ENCODE measurements at regions not wholly inside any gene's neighbourhood (a gene's known extent, or its start where the extent isn't known, plus 50 kb on each side); places are given as distances from the start of the nearest gene placed in this dataset.
A peak's percentile ranks its signal among the peaks of the same experiment; 100 is the strongest.
"Not testable (repeated sequence)": the region's sequence is repeated elsewhere in the genome, so short reads cannot be mapped to it uniquely, and the experiment has no call there.

DNA sequence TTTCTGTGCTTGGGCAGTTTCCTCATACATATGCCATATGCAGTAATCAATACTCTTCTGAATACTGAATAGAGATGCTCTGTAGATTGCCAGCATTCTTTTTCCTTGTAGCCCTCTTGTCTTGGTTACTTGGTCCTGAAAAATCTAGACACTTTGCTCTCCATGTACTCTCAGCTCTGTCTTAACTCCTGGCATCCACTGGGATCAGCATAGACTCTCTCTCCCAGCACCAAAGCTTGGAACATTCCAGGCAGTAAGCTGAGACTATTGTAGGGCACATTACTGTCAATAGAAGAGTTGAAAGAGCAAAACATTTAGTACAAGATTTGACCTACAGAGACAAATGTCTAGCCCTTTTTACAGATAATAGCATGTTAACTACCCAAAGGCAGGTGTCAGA is 1100.3 kb downstream of the TBL1XR1 start:
- no peak overlapping the region for H3K4me3 ChIP-seq (ENCODE audit: control insufficient read depth, low read depth, low read length)
- no peak for DNase-seq (ENCODE audit: low read depth)
- TF ChIP-seq, protein P1, sequence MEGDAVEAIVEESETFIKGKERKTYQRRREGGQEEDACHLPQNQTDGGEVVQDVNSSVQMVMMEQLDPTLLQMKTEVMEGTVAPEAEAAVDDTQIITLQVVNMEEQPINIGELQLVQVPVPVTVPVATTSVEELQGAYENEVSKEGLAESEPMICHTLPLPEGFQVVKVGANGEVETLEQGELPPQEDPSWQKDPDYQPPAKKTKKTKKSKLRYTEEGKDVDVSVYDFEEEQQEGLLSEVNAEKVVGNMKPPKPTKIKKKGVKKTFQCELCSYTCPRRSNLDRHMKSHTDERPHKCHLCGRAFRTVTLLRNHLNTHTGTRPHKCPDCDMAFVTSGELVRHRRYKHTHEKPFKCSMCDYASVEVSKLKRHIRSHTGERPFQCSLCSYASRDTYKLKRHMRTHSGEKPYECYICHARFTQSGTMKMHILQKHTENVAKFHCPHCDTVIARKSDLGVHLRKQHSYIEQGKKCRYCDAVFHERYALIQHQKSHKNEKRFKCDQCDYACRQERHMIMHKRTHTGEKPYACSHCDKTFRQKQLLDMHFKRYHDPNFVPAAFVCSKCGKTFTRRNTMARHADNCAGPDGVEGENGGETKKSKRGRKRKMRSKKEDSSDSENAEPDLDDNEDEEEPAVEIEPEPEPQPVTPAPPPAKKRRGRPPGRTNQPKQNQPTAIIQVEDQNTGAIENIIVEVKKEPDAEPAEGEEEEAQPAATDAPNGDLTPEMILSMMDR (IDR thresholded peaks at IDR 0.05; ENCODE audit: control insufficient read depth, insufficient read depth, low read depth, low read length, missing control alignments) = no peak

DNA sequence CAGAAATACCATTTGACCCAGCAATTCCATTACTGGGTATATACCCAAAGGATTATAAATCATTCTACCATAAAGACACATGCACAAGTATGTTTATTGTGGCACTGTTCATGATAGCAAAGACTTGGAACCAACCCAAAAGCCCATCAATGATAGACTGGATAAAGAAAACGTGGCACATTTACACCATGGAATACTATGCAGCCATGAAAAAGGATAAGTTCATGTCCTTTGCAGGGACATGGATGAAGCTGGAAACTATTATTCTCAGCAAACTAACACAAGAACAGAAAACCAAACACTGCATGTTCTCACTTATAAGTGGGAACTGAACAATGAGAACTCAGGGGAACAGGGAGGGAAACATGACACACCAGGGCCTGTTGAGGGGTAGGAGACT is 1103.4 kb downstream of the TBL1XR1 start:
- DNase-seq (ENCODE audit: low read depth); H3K4me3 ChIP-seq (ENCODE audit: control insufficient read depth, low read depth, low read length): not testable (repeated sequence)

DNA sequence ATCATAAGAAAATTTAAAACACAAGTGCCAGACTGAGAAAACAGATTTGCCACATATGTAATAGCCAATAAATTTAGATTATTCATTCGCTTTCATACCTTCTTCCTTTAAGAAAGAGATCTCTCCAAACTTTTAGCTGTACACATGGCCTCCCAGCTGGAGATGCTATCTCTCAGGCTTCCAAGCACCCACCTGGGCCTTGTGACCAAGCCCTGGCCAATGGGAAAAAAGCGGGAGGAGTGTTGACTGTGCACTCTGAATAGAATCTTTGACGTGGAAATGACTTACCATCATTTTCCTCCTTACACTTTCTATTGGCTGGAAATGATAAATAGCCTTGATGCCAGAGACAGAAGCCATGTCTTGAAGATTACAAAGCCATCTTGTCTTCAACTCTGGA is 1106.6 kb downstream of the TBL1XR1 start:
- no peak overlapping the region for H3K4me3 ChIP-seq (ENCODE audit: control insufficient read depth, low read depth, low read length)
- TF ChIP-seq, protein P1 (IDR thresholded peaks at IDR 0.05; ENCODE audit: control insufficient read depth, insufficient read depth, low read depth, low read length, missing control alignments) = no peak
- DNase-seq (ENCODE audit: low read depth) = no peak

DNA sequence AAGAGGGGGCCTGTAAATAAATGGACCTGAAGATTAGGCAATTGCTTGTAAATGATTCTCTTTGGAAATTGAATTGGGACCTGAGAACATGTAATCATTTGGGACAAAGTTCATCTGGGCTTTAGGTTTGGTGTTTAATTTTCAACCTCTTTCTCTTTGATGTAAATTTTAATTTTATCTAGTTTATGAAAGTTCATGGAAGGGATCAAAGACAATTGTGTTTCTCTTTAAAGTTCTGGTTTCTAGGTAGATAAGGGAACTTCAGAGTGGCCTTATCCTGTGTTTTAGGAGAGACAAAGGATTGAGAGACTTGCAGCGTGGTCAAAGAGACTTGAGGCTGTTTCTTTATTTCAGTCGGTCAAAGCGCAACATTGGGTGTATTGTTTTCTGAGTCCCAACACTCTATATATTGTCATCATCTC is 1108.3 kb downstream of the TBL1XR1 start:
- no peak overlapping the region for H3K4me3 ChIP-seq (ENCODE audit: control insufficient read depth, low read depth, low read length)
- TF ChIP-seq, protein P1 (IDR thresholded peaks at IDR 0.05; ENCODE audit: control insufficient read depth, insufficient read depth, low read depth, low read length, missing control alignments) = no peak
- no peak for DNase-seq (ENCODE audit: low read depth)

DNA sequence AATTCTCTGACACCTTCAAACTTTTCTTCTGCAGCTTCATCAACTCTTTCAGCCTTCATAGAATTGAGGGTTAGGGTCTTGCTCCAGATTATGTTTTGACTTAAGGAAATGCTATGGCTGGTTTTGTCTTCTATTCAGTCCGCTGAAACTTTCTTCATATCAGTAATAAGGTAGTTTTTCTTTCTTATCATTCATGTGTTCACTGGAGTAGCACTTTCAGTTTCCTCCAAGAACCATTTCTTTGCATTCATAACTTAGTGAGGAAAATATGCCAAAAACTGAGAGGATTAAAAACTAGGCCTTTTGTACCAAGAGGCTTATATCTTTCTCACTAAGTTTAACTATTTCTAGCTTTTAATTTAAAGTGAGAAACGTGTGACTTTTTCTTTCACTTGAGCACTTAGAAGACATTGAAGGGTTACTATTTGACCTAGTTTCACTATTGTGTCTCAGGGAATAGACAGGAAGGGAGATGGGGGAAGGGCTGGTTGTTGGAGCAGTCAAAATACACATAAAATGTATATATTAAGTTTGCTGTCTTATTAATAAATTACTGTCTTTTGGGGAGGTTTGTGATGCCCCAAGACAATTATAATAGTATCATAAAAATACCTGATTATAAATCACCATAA is 1110.1 kb downstream of the TBL1XR1 start:
- TF ChIP-seq, protein P1 (IDR thresholded peaks at IDR 0.05; ENCODE audit: control insufficient read depth, insufficient read depth, low read depth, low read length, missing control alignments) = no peak
- DNase-seq (ENCODE audit: low read depth) = no peak
- no peak overlapping the region for H3K4me3 ChIP-seq (ENCODE audit: control insufficient read depth, low read depth, low read length)

DNA sequence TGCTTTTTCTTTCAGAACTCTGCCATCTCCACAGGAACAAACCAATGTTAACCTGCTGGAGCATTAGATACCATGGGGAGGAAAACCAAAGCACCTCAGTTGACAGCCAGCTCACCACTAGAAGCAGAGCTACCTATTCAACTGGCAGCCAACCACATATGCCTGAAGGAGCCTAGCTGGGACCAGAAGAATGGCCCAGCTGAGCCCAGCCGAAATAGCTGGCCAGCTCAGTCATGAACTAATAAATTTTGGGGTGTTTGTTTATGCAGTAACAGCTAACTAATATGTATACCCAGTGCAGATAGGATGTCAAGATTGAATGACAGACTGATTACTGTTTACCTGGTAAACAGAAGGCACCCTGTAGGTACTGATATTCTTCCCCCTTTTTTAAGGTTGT is 1117.5 kb downstream of the TBL1XR1 start:
- TF ChIP-seq, protein P1 (IDR thresholded peaks at IDR 0.05; ENCODE audit: control insufficient read depth, insufficient read depth, low read depth, low read length, missing control alignments) = no peak
- no peak overlapping the region for H3K4me3 ChIP-seq (ENCODE audit: control insufficient read depth, low read depth, low read length)
- no peak for DNase-seq (ENCODE audit: low read depth)

DNA sequence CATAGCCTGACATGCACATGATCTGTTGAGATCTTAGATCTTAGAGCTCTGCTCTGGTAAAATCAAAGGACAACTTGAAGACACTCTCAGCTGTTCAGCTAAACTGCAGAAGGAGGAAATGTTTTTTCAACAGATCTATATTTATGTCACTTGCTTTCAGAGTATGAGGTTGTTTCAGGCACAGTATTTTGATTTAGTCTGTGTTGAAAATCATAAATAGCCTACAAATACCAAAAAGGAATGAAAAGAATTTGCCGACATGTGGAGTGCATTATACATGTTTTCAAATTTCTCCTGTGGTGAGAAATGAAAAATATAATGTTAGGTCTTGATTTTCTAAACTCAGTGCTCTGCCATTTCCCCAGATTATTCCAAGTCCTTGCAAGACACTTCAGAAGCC is 1118.4 kb downstream of the TBL1XR1 start:
- H3K4me3 ChIP-seq (ENCODE audit: control insufficient read depth, low read depth, low read length) = no peak overlapping the region
- TF ChIP-seq, protein P1 (IDR thresholded peaks at IDR 0.05; ENCODE audit: control insufficient read depth, insufficient read depth, low read depth, low read length, missing control alignments) = no peak
- DNase-seq (ENCODE audit: low read depth) = peak; percentile 28

Measured in AG09309 (cell line).